Rectal smooth muscle tissue (tissue), 1 donor: ENCODE measurements at regions not wholly inside any gene's neighbourhood (a gene's known extent, or its start where the extent isn't known, plus 50 kb on each side); places are given as distances from the start of the nearest gene placed in this dataset.
"Not testable (repeated sequence)": the region's sequence is repeated elsewhere in the genome, so short reads cannot be mapped to it uniquely, and the experiment has no call there.

ENCODE experiments used
- H3K27ac ChIP-seq: one replicate; pipeline ENCODE4 v1.7.0; 2013; ENCODE audit warnings: low read depth, low read length, inconsistent platforms
- H3K27me3 ChIP-seq: one replicate; pipeline ENCODE4 v1.7.0; 2013; ENCODE audit warnings: low read length; ENCODE audit not compliant: control insufficient read depth, insufficient read depth
- H3K36me3 ChIP-seq: one replicate; pipeline ENCODE4 v1.7.0; 2013; ENCODE audit warnings: low read length; ENCODE audit not compliant: control insufficient read depth, insufficient read depth
- H3K4me1 ChIP-seq: one replicate; pipeline ENCODE4 v1.7.0; 2013; ENCODE audit warnings: low read length; ENCODE audit not compliant: control insufficient read depth, insufficient read depth
- H3K4me3 ChIP-seq: one replicate; pipeline ENCODE4 v1.7.0; 2013; ENCODE audit warnings: low read length
- H3K9ac ChIP-seq: one replicate; pipeline ENCODE4 v1.7.0; 2013; ENCODE audit warnings: low read length

- Histone ChIP-seq H3K27me3 (no peaks in the 10 kb centered on the region), H3K4me3 (no peak overlapping the region), H3K36me3 (no peaks in the 10 kb centered on the region), H3K4me1 (no peaks in the 10 kb centered on the region), H3K27ac (no peak overlapping the region), H3K9ac (no peak overlapping the region)
These were observed 307.3 kb downstream of the RAPGEF2 start for GRCh38 chr4:159410076-159410777.

GRCh38 chr4:159410891-159411290 is 308.0 kb downstream of the RAPGEF2 start:
- H3K4me1 ChIP-seq: no peaks in the 10 kb centered on the region
- no peaks in the 10 kb centered on the region for H3K27me3 ChIP-seq
- H3K36me3 ChIP-seq: no peaks in the 10 kb centered on the region

GRCh38 chr4:159413306-159413943 is 310.5 kb downstream of the RAPGEF2 start:
- Histone ChIP-seq H3K36me3 (no peaks in the 10 kb centered on the region), H3K27ac (no peak overlapping the region), H3K4me3 (no peak overlapping the region), H3K27me3 (no peaks in the 10 kb centered on the region), H3K9ac (no peak overlapping the region), H3K4me1 (no peaks in the 10 kb centered on the region)

More at GRCh38 chr4:159410891-159411290, 308.0 kb downstream of the RAPGEF2 start:
- Histone ChIP-seq H3K4me3 (no peak overlapping the region), H3K9ac (no peak overlapping the region), H3K27ac (no peak overlapping the region)

GRCh38 chr4:159414305-159414704 is 311.4 kb downstream of the RAPGEF2 start:
- no peak overlapping the region for H3K4me3 ChIP-seq
- no peak overlapping the region for H3K9ac ChIP-seq
- H3K4me1 ChIP-seq: no peaks in the 10 kb centered on the region
- H3K27me3 ChIP-seq: no peaks in the 10 kb centered on the region
- H3K36me3 ChIP-seq: no peaks in the 10 kb centered on the region
- H3K27ac ChIP-seq: no peak overlapping the region

- Histone ChIP-seq H3K27ac (no peak overlapping the region), H3K4me1 (no peaks in the 10 kb centered on the region), H3K27me3 (no peaks in the 10 kb centered on the region), H3K36me3 (no peaks in the 10 kb centered on the region), H3K9ac (no peak overlapping the region), H3K4me3 (no peak overlapping the region)
These were observed 313.2 kb downstream of the RAPGEF2 start for GRCh38 chr4:159416073-159416472.

- no peaks in the 10 kb centered on the region for H3K4me1 ChIP-seq
- H3K9ac ChIP-seq: no peak overlapping the region
- no peak overlapping the region for H3K4me3 ChIP-seq
- no peaks in the 10 kb centered on the region for H3K27me3 ChIP-seq
- H3K36me3 ChIP-seq: no peaks in the 10 kb centered on the region
- no peak overlapping the region for H3K27ac ChIP-seq
These were observed 314.1 kb downstream of the RAPGEF2 start for GRCh38 chr4:159416996-159417395.

- Histone ChIP-seq H3K27ac (no peak overlapping the region), H3K4me3 (no peak overlapping the region), H3K9ac (no peak overlapping the region), H3K36me3 (no peaks in the 10 kb centered on the region), H3K27me3 (no peaks in the 10 kb centered on the region), H3K4me1 (no peaks in the 10 kb centered on the region)
These were observed 317.5 kb downstream of the RAPGEF2 start for GRCh38 chr4:159420162-159421057.

- H3K9ac ChIP-seq, H3K27me3 ChIP-seq: not testable (repeated sequence)
These were observed 318.2 kb downstream of the RAPGEF2 start for GRCh38 chr4:159421058-159421419.

GRCh38 chr4:159422019-159422418 is 319.1 kb downstream of the RAPGEF2 start:
- no peak overlapping the region for H3K27ac ChIP-seq
- H3K9ac ChIP-seq: no peak overlapping the region
- no peaks in the 10 kb centered on the region for H3K4me1 ChIP-seq
- H3K27me3 ChIP-seq: no peaks in the 10 kb centered on the region
- H3K4me3 ChIP-seq: no peak overlapping the region
- no peaks in the 10 kb centered on the region for H3K36me3 ChIP-seq

More at GRCh38 chr4:159421058-159421419, 318.2 kb downstream of the RAPGEF2 start:
- H3K4me3 ChIP-seq, H3K36me3 ChIP-seq, H3K27ac ChIP-seq, H3K4me1 ChIP-seq: not testable (repeated sequence)

GRCh38 chr4:159422626-159423025 is 319.7 kb downstream of the RAPGEF2 start:
- Histone ChIP-seq H3K9ac (no peak overlapping the region), H3K4me3 (no peak overlapping the region), H3K27ac (no peak overlapping the region), H3K27me3 (no peaks in the 10 kb centered on the region), H3K4me1 (no peaks in the 10 kb centered on the region), H3K36me3 (no peaks in the 10 kb centered on the region)

GRCh38 chr4:159425737-159426305 is 322.9 kb downstream of the RAPGEF2 start:
- no peaks in the 10 kb centered on the region for H3K36me3 ChIP-seq
- H3K4me3 ChIP-seq: no peak overlapping the region
- H3K9ac ChIP-seq: no peak overlapping the region
- H3K27me3 ChIP-seq: no peaks in the 10 kb centered on the region
- no peak overlapping the region for H3K27ac ChIP-seq
- no peaks in the 10 kb centered on the region for H3K4me1 ChIP-seq

GRCh38 chr4:159428293-159428692 is 325.4 kb downstream of the RAPGEF2 start:
- Histone ChIP-seq H3K4me1 (no peaks in the 10 kb centered on the region), H3K27ac (no peak overlapping the region), H3K27me3 (no peaks in the 10 kb centered on the region), H3K9ac (no peak overlapping the region), H3K4me3 (no peak overlapping the region), H3K36me3 (no peaks in the 10 kb centered on the region)
